AG09309 (cell line): ENCODE measurements at regions not wholly inside any gene's neighbourhood (a gene's known extent, or its start where the extent isn't known, plus 50 kb on each side); places are given as distances from the start of the nearest gene placed in this dataset.

Experiments
- DNase-seq: peaks from one replicate; pipeline ENCODE4 v3.0.0-alpha.2; 2010; ENCODE audit warnings: low read depth
- H3K4me3 ChIP-seq: 2 replicates; pipeline ENCODE4 v1.5.1; 2011; ENCODE audit warnings: mild to moderate bottlenecking, low read depth, low read length, moderate library complexity; ENCODE audit not compliant: control insufficient read depth
- TF ChIP-seq, protein P1 (sequence below): IDR thresholded peaks from 2 replicates; pipeline ENCODE4 v1.5.1; 2011; ENCODE audit warnings: mild to moderate bottlenecking, low read depth, low read length, inconsistent platforms; ENCODE audit not compliant: insufficient read depth, control insufficient read depth; ENCODE audit errors: missing control alignments

DNA sequence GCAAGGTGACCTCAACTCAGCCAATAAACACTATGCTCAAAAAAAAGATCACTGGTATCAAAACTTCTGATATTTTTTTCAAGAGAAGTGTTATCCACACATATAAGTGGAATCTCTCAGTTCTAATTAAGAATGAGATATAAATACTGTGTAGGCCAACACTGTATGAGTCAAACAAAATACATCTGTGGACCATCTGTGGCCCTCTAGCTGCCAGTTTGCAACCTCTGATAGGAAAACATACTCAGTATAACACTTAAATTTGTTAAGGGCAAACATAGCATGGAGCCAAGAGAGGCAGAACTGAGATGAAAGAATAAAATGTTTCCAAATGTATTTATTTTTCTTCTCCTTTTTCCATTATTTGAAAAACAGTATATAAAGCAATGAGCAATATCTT, 377.3 kb downstream of the ARAP2 start:
- H3K4me3 ChIP-seq: no peak overlapping the region
- TF ChIP-seq, protein P1, sequence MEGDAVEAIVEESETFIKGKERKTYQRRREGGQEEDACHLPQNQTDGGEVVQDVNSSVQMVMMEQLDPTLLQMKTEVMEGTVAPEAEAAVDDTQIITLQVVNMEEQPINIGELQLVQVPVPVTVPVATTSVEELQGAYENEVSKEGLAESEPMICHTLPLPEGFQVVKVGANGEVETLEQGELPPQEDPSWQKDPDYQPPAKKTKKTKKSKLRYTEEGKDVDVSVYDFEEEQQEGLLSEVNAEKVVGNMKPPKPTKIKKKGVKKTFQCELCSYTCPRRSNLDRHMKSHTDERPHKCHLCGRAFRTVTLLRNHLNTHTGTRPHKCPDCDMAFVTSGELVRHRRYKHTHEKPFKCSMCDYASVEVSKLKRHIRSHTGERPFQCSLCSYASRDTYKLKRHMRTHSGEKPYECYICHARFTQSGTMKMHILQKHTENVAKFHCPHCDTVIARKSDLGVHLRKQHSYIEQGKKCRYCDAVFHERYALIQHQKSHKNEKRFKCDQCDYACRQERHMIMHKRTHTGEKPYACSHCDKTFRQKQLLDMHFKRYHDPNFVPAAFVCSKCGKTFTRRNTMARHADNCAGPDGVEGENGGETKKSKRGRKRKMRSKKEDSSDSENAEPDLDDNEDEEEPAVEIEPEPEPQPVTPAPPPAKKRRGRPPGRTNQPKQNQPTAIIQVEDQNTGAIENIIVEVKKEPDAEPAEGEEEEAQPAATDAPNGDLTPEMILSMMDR: no peak
- DNase-seq: no peak

DNA sequence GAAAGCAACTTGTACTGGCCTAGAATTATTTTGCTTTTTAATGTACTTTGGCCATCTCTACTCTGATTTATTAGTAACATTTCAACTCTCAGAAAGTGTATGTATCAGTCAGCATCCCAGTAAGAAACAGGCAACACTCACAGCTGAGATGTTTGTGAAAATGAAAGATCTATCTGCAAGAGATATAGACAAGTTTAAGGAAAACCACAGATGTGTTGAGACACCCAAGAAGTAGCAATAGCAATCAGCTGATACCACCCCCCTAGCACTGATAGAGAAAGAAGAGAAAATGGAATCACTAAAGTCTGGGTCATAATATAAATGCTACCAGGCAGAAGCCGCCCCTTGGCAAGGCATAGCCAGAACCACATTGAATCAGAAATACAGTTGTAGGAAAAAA, 372.0 kb downstream of the ARAP2 start:
- TF ChIP-seq, protein P1: no peak
- DNase-seq: no peak
- H3K4me3 ChIP-seq: no peak overlapping the region

DNA sequence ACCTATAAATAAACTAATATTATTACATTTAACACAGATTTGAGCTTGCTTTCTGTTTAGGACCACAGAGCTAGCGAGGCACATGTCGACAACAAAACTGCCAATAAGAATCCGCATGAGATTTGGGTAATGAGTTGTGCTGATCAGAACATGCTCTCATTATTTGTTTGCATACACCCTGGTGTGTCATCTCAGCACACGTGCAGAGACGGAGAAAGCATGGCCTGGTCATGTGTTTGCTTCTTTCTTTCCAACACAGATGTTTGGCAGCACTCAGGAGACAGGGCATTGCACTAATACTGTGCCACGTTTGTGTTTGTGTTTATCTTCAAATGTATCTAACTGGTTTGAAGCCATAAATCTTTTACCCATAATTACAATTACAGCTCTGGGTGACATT, 364.8 kb downstream of the ARAP2 start:
- no peak for DNase-seq
- TF ChIP-seq, protein P1: no peak
- H3K4me3 ChIP-seq: no peak overlapping the region

DNA sequence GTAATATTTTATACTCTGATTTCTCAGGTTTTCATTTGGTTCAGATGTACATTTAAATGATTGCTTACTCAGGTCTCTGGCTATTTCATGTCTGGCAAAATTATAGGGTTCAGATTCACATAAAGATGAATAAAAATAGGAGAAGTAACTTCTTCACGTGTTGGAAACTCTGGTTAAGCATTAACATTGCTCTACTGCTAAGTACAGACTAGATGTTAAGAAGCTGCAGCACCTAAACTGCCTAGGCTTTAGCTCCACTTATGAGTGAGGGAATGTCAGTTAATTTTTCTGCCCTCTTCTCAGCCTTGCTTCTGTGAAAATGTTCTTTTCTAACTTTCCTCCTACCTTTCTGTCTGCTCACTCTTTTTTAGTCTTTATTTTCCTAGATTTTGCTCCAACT, 361.2 kb downstream of the ARAP2 start:
- TF ChIP-seq, protein P1: no peak
- DNase-seq: no peak
- no peak overlapping the region for H3K4me3 ChIP-seq

DNA sequence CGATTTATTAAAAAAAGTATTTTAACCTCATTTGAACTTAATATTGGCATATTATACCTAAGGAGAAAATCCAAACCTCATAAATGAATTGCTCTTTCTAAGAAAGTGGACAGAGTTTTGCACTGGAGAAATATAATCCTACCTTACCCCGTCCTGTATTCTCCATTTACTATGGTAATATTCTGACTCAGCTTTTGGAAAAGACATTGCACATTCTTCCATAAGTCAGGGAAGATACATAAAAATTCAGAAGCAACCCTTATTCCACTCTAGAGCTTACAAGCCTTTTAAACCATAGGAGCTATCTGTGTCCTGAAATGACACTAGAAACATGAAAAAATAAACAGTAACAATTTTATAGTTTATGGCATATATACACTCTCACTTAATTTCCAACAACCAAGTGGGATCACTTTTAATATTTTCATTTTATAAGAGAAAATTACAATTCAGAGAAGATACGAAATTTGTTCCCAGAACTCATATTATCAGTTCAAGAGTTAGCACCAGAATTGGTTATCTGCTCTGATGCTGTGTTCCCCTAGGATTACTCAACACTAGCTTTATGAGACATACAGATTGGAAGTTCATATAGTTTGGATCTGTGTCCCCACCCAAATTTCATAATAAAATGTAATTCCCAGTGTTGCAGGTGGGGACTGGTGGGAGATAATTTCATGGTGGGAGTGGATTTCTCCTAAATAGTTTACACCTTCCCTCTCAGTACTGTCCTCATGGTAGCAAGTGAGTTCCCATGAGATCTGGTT, 359.4 kb downstream of the ARAP2 start:
- no peak overlapping the region for H3K4me3 ChIP-seq
- no peak for DNase-seq
- TF ChIP-seq, protein P1: no peak

DNA sequence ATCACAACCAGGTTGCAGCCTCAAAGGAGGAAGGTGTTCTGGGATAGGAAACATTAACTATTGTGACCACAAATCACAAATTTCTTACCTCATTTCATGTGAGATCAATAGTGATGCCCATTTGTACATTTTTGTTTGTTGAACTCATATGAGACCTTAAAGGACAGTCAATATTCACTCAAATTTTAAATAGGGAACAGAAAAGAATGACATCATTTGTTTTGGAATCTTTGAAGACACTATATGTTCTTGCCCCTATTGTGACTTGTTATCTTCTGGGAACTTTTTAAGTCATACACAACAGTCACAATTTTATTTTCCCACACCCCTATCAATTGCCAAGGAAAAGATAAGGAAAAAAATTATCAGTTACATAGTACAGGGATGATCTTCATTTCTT, 346.5 kb downstream of the ARAP2 start:
- no peak overlapping the region for H3K4me3 ChIP-seq
- TF ChIP-seq, protein P1: no peak
- DNase-seq: no peak
